ENCODE measurements at regions not wholly inside any gene's neighbourhood (a gene's known extent, or its start where the extent isn't known, plus 50 kb on each side); places are given as distances from the start of the nearest gene placed in this dataset.

DNA sequence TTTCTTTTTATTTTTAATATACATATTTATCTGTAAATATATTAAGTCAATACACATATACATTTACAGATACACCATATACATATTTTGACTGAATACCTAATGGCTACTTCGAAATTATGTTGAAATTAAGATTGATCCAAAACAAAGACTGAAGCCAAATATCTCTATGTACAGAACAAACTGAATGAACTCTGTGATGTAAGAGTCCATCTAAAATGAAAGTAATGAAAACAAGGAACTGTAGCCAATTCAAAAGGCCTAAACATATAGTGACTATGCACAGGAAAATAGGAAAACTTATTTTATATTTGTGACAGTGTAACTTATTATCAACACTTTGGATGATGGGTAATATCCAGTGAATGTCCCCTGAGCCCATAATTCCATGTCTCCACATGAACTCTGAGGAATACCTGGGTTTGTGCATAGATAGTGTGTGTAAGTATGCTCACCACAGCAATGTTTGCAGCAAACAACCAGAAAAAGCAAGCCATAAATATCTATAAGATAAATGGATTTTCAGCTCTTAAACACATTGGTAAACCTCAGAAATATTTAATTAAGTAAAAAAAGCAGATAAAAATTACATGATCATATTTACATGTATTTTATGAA is 517.2 kb upstream of the CDH6 start:
- no peak overlapping the region for H4K5ac ChIP-seq (ENCODE audit: insufficient read length, low read depth, low read length)
- H2AK5ac ChIP-seq (ENCODE audit: insufficient read length, low read length): no peak overlapping the region
- no peaks in the 10 kb centered on the region for H3K27me3 ChIP-seq (ENCODE audit: insufficient read depth, low read length)
- H2BK5ac ChIP-seq (ENCODE audit: insufficient read length, low read length): no peak overlapping the region
- no peaks in the 10 kb centered on the region for H3K4me1 ChIP-seq (ENCODE audit: insufficient read depth, low read length)
- peaks cover 31 to 32% of the 10 kb centered on the region in 2 experiments for H3K9me3 Mint-ChIP-seq
- H3K14ac ChIP-seq (ENCODE audit: insufficient read depth, low read length): no peak overlapping the region
- no peak overlapping the region for H3T11ph ChIP-seq (ENCODE audit: low read length)
- no peak overlapping the region for H3K9ac ChIP-seq (ENCODE audit: extremely low read depth, insufficient read length, low read length)
- no peak overlapping the region for H3K18ac ChIP-seq (ENCODE audit: insufficient read length, low read depth, low read length)
- WGBS (ENCODE audit: extremely low coverage, insufficient read length, low lambda C conversion rate): no CpG with 5 or more reads among the region's 1 CpG
- DNase-seq: no peak
- H2BK120ac ChIP-seq (ENCODE audit: low read depth, low read length, poor library complexity, severe bottlenecking): no peak overlapping the region
- H3K27ac ChIP-seq (ENCODE audit: insufficient read length, low read depth, low read length): no peak overlapping the region
- H3K4me3 Mint-ChIP-seq: no peak overlapping the region
- no peak overlapping the region for H2BK15ac ChIP-seq (ENCODE audit: low read depth, low read length)
- H3K4ac ChIP-seq (ENCODE audit: low read depth, low read length): no peak overlapping the region
- H2BK20ac ChIP-seq (ENCODE audit: low read depth, low read length, poor library complexity, severe bottlenecking): no peak overlapping the region
- no peak overlapping the region for H3K27ac Mint-ChIP-seq
- no peak overlapping the region for H4K91ac ChIP-seq (ENCODE audit: insufficient read length, low read depth, low read length)
- peaks cover 22 to 31% (median 25%) of the 10 kb centered on the region in 3 experiments for H3K36me3 Mint-ChIP-seq (ENCODE audit: insufficient read depth in 1 of 3, low read depth in 3 of 3)
- no peak overlapping the region for H2AFZ ChIP-seq (ENCODE audit: low read length)
- no peak overlapping the region for H4K8ac ChIP-seq (replicated peaks; ENCODE audit: insufficient read length, low read depth, low read length)
- H3K23ac ChIP-seq (ENCODE audit: insufficient read length, low read depth, low read length): no peak overlapping the region
- TF ChIP-seq, protein P1, sequence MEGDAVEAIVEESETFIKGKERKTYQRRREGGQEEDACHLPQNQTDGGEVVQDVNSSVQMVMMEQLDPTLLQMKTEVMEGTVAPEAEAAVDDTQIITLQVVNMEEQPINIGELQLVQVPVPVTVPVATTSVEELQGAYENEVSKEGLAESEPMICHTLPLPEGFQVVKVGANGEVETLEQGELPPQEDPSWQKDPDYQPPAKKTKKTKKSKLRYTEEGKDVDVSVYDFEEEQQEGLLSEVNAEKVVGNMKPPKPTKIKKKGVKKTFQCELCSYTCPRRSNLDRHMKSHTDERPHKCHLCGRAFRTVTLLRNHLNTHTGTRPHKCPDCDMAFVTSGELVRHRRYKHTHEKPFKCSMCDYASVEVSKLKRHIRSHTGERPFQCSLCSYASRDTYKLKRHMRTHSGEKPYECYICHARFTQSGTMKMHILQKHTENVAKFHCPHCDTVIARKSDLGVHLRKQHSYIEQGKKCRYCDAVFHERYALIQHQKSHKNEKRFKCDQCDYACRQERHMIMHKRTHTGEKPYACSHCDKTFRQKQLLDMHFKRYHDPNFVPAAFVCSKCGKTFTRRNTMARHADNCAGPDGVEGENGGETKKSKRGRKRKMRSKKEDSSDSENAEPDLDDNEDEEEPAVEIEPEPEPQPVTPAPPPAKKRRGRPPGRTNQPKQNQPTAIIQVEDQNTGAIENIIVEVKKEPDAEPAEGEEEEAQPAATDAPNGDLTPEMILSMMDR (conservative IDR thresholded peaks at IDR 0.05): no peak
- no peaks in the 10 kb centered on the region for H3K23me2 ChIP-seq (ENCODE audit: insufficient read length, low read depth, low read length, poor library complexity, severe bottlenecking)
- no peak overlapping the region for H3K56ac ChIP-seq (ENCODE audit: insufficient read length, low read depth, low read length)
- H4K20me1 ChIP-seq (ENCODE audit: control insufficient read depth, insufficient read depth, insufficient read length): no peaks in the 10 kb centered on the region
- H2BK12ac ChIP-seq (ENCODE audit: insufficient read length, low read depth, low read length): no peak overlapping the region
- H3K79me1 ChIP-seq (ENCODE audit: insufficient read depth, low read depth, low read length, poor library complexity, severe bottlenecking): no peaks in the 10 kb centered on the region
- H3K27me3 Mint-ChIP-seq (ENCODE audit: low read depth): no peaks in the 10 kb centered on the region
- H3K79me2 ChIP-seq (ENCODE audit: insufficient read depth, low read length): no peaks in the 10 kb centered on the region
- H3K9me3 ChIP-seq (ENCODE audit: control insufficient read depth, low read depth, low read length): peaks cover 19% of the 10 kb centered on the region
- H3K4me1 Mint-ChIP-seq: no peaks in the 10 kb centered on the region
- H3K4me2 ChIP-seq (ENCODE audit: insufficient read depth, insufficient read length, low read length): no peak overlapping the region

Data from H9 (cell line).